Activated CD4-positive, alpha-beta T cell treated with anti-CD3 and anti-CD28 coated beads for 48 hours (primary cell): ENCODE measurements at regions not wholly inside any gene's neighbourhood (a gene's known extent, or its start where the extent isn't known, plus 50 kb on each side); places are given as distances from the start of the nearest gene placed in this dataset.
"Not testable (repeated sequence)": the region's sequence is repeated elsewhere in the genome, so short reads cannot be mapped to it uniquely, and the experiment has no call there.

Experiments
- DNase-seq: peaks from one replicate; pipeline ENCODE4 v3.0.0-alpha.2; 2020

GRCh38 chr14:105663818-105664596 is 137.6 kb downstream of the TMEM121 start:
- DNase-seq: not testable (repeated sequence)

GRCh38 chr14:105664691-105665090 is 138.3 kb downstream of the TMEM121 start:
- DNase-seq: no peak

- no peak for DNase-seq
Observed at GRCh38 chr14:105665247-105665950, 139.0 kb downstream of the TMEM121 start.

- no peak for DNase-seq
Observed at GRCh38 chr14:105665951-105666277, 139.5 kb downstream of the TMEM121 start.

DNA sequence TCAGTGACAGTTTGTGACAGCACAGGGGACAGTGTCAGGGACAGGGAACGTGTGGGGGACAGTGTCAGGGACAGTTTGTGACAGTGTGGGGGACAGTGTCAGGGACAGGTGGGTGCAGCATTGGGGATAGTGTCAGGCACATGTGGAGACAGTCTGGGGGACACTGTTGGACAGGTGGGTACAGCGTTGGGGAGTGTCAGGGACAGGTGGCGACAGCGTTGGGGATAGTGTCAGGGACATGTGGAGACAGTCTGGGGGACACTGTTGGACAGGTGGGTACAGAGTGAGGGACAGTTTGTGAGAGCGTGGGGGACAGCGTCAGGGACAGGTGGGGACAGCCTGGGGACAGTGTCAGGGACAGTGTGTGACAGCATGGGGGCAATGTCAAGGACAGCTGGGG is 140.0 kb downstream of the TMEM121 start:
- no peak for DNase-seq

DNA sequence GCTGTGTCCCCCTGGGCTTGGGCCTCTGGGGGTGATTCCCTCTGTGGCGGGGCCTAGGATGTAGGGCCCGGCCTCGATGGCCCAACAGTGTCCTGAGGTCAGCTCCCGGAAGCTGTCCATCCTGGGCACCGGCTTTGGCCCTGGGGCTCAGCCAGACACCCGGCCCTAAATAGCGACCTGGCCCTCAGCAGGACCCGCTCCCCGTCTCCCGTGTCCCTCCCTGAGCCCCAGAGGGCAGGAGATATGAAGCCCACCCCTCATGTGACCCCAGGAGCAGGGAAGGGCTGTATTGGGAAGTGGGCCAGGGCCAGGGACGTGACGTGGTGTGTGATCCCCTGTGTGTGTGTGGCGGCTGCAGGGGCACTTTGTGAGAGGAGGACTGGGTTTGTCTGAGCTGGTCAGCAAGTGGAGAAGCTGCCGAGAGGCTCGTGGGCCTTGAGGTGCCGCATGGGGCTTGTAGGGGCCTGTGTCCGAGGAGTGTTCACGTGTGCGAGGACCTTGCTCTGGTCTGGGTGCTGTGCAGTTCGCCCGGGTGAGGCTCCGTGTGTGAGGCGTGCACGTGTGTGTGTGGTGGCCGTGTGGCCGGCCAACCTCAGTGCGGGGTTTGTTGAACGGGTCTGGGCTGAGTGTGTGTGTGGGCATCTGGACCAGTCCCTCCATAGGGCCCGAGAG is 140.7 kb downstream of the TMEM121 start:
- DNase-seq: not testable (repeated sequence)

GRCh38 chr14:105667663-105668020 is 141.3 kb downstream of the TMEM121 start:
- not testable (repeated sequence) for DNase-seq

DNA sequence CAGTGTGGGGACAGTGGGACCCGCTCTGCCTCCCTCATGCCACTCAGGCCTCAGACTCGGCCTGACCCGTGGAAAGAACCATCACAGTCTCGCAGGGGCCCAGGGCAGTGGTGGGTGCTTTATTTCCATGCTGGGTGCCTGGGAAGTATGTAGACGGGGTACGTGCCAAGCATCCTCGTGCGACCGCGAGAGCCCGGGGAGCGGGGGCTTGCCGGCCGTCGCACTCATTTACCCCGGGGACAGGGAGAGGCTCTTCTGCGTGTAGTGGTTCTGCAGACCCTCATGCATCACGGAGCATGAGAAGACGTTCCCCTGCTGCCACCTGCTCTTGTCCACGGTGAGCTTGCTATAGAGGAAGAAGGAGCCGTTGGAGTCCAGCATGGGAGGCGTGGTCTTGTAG is 141.6 kb downstream of the TMEM121 start:
- DNase-seq: not testable (repeated sequence)

DNA sequence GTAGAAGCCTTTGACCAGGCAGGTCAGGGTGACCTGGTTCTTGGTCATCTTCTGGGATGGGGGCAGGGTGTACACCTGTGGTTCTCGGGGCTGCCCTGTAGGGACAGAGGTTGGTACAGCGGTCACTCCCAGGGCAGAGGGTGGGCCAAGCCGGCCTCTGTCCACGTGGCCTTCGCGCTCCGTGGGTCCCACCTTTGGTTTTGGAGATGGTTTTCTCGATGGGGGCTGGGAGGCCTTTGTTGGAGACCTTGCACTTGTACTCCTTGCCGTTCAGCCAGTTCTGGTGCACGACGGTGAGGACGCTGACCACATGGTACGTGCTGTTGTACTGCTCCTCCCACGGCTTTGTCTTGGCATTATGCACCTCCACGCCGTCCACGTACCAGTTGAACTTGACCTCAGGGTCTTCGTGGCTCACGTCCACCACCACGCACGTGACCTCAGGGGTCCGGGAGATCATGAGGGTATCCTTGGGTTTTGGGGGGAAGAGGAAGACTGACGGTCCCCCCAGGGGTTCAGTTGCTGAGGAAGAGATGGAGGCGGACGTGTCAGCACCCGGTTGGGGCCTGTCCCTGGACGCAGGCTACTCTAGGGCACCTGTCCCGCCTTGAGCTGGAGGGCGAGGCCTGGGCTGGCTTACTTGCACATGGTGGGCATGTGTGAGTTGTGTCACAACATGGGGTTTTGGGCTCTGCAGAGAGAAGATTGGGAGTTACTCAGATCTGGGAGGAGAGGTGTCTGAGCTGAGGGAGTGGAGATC is 142.3 kb downstream of the TMEM121 start:
- DNase-seq: not testable (repeated sequence)

GRCh38 chr14:105669231-105669610 is 142.8 kb downstream of the TMEM121 start:
- DNase-seq: not testable (repeated sequence)

- not testable (repeated sequence) for DNase-seq
Observed at GRCh38 chr14:105669646-105670045, 143.3 kb downstream of the TMEM121 start.

GRCh38 chr14:105672450-105673200 is 146.2 kb downstream of the TMEM121 start:
- not testable (repeated sequence) for DNase-seq

DNA sequence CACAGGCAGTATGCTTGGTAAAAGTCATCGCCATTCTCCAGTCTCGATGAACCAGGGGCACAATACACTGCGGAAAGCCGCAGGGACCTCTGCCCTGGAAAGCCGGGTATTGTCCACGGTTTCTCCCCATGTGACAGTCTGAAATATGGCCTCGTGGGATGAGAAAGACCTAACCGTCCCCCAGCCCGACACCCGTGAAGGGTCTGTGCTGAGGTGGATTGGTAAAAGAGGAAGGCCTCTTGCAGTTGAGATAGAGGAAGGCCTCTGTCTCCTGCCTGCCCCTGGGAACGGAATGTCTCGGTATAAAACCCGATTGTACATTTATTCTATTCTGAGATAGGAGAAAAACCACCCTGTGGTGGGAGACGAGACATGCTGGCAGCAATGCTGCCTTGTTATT is 149.1 kb downstream of the TMEM121 start:
- not testable (repeated sequence) for DNase-seq

- not testable (repeated sequence) for DNase-seq
Observed at GRCh38 chr14:105675905-105676670, 149.7 kb downstream of the TMEM121 start.

DNA sequence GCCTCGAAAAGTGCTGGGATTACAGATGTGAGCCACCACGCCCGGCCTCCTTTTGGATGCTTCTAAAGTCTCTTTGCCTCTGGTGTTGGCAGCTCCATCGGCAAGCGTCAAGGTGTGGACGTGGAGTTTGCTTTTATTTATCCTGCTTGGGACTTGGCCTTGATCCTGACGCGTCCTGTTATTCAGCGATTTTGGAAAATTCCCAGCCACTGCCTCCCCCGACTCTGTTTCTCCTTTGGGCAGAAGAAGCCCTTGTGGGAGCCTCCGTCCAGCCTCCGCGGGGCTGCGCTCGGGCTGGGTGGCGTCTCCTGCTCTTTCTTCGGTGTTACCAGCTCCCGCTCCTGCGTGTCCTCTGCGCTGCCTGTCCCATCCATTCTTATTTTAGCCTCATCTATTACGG is 151.7 kb downstream of the TMEM121 start:
- not testable (repeated sequence) for DNase-seq

GRCh38 chr14:105678996-105679958 is 152.9 kb downstream of the TMEM121 start:
- not testable (repeated sequence) for DNase-seq

DNA sequence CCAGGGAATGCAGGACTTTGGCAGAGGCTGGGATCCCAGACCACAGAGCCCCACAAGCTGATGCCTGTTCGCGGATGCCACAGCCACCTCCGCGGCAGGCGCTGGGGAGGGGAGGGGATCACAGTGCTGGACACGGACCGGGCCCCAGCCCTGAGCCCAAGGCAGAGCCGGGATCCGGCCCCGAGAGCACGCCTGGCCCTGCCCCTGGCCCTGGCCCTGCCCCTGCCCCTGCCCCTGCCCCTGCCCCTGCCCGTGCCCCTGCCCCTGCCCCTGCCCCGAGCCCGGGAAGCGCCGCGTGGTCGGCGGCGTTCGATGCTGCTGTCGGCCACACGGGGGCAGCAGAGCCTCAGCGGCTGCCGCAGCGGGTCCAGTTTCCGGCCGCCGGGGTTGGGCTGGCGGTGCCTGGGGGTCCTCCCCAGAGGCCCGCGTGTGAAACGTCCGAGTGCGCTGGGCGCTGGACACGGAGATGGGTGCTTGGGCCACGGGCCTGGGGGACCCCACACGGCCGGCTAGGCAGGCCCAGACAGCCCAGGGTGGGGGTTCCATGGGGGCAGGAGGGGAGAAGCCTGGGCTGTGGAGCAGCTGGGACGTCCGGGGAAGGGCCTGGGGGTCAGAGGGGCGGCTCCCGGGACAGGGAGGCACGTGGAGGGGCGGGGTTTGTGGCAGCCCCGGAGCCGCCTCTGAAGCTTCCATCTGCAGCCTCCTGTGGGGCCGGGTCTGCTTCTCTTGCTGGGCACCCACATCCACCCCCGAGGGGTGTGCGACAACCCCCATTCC is 153.8 kb downstream of the TMEM121 start:
- peak; percentile 37 for DNase-seq

DNA sequence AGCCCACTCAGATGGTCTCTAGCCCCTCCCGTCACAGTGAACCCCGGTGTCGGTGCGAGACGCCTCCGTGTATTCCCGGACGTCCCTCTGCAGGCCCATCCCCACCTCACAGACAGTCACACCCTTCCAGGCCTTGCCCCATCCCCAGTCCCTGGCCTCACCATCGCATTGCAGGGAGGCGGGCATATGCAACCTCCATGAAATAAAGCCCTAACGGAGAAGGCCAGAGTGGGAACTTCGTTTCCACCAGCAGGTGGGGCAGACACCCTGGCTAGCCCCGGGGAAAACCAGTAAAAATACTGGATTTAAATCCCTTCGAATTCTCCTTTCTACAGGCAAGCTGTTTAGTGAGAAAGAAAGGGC is 154.3 kb downstream of the TMEM121 start:
- peak; percentile 18 for DNase-seq

DNA sequence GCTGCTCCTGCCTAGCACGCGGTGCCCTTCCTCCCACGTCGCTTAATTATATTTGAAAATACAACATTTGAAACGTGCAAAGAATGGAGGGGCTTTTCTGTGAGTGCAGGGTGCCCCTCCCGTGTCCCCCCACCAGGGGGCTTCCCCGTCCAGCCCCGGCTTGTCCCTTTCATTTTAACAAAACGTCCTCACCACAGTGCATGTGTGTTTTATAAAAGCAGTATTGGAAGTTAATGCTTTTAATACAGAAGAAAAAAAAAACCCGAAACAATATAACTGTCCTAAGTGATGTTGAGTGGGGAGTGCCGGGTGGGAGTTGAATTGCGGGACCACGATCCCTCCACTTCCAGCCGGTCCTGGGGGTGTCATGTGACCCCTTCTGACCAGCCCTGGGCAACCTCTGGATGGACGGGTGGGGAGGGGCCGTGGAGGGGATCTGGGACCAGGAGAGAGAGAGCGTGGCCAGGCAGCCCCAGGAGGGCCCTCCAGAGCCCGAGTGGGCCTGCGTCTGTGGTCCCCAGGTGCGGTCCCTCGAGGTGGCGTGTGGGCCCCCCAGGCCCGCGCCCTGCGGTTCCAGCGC is 155.3 kb downstream of the TMEM121 start:
- DNase-seq: not testable (repeated sequence)
